Thoracic aorta (tissue), 2 donors: ENCODE measurements at regions not wholly inside any gene's neighbourhood (a gene's known extent, or its start where the extent isn't known, plus 50 kb on each side); places are given as distances from the start of the nearest gene placed in this dataset.

Experiments used
- ATAC-seq: fragments of 150-250 bp; one replicate; pipeline ENCODE4 v1.8.0; 2017; ENCODE audit warnings: low read depth; ENCODE audit not compliant: insufficient number of reproducible peaks, low FRiP score
- DNase-seq: peaks from one replicate; pipeline ENCODE4 v3.0.0-alpha.2; 2020; ENCODE audit warnings: low spot score
- H3K27ac ChIP-seq, 2 donors: fragments of 200-600 bp; sonication (generic); 1 replicate in 1 of 2; 2 replicates in 1 of 2; pipeline ENCODE4 v1.5.1; 2016; ENCODE audit warnings: mild to moderate bottlenecking in 2 of 2, moderate library complexity in 2 of 2
- H3K27me3 ChIP-seq: fragments of 200-600 bp; sonication (generic); replicated peaks from 2 replicates; pipeline ENCODE4 v1.6.0; 2016; ENCODE audit warnings: mild to moderate bottlenecking; ENCODE audit not compliant: insufficient read depth
- H3K36me3 ChIP-seq: fragments of 200-600 bp; sonication (generic); one replicate; pipeline ENCODE4 v1.5.1; 2016
- H3K4me1 ChIP-seq, 2 donors: fragments of 200-600 bp; sonication (generic); 1 replicate in 1 of 2; 2 replicates in 1 of 2; pipeline versions ENCODE4 v1.5.1 to v1.6.0; 2016; ENCODE audit warnings: low read depth in 2 of 2, mild to moderate bottlenecking in 1 of 2; ENCODE audit not compliant: control insufficient read depth in 1 of 2
- H3K4me3 ChIP-seq: fragments of 200-600 bp; sonication (generic); 2 replicates; pipeline ENCODE4 v1.5.1; 2016; ENCODE audit warnings: mild to moderate bottlenecking
- H3K9me3 ChIP-seq: fragments of 200-600 bp; sonication (generic); 2 replicates; pipeline ENCODE4 v1.5.1; 2016
- CTCF ChIP-seq: fragments of 200-600 bp; sonication (generic); IDR thresholded peaks from one replicate; pipeline ENCODE4 v1.5.1; 2019; ENCODE audit warnings: antibody characterized with exemption

DNA sequence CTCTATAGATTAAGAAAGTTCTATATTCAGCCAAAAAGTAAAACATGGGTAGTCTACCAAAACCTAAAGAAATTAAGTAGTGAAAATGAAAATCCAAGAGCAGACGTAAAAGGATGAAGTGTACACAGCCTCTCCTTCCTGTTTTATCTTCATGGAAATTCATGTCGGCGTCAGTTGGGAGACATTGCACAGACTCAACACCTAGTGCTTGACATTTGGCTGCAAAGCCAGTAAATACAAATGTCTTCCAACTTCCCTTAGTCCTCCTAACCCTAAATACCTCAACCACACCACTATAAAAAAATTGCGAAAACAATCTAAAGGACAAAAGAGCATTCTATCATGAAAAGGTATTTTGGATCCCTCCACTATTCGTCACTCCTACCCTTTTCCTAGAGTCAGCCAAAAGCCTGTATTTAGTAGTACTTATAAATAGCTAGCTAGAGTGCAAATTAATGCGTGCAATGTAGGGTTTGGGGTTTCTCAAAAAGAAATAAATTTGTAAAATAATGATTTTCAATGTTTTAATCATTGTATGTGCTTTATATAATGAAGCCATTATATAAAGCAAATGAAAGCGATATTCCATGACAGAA lies 56.4 kb upstream of the TRPC4 start:
- Histone ChIP-seq H3K4me3 (no peak overlapping the region), H3K4me1 (no peaks in the 10 kb centered on the region), H3K27ac (no peak overlapping the region), H3K9me3 (no peaks in the 10 kb centered on the region), H3K27me3 (no peaks in the 10 kb centered on the region), H3K36me3 (no peaks in the 10 kb centered on the region)
- ATAC-seq (no peak), DNase-seq (no peak)
- no peak for TF ChIP-seq CTCF

DNA sequence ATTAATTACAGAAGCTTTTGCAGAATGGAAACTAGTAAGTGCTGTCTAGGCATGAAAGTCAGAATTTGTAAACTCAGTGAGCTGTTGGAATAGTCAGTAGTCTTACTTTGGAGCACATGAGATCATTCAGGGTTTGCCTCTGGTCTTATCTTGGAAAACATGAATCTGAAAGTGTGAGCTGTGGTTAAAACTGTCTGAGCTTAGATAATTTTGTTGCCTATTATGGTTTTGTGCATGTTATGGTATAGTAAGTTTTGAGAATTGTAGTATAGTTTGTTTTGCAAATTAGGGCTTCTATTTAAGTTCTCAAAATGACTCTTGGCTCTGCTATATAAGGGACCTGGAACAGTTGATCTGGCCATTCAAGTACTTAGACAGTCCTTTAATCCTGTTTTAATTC lies 53.7 kb upstream of the TRPC4 start:
- ATAC-seq (no peak), DNase-seq (no peak)
- no peak for TF ChIP-seq CTCF
- Histone ChIP-seq H3K27ac (no peak overlapping the region), H3K9me3 (no peaks in the 10 kb centered on the region), H3K4me3 (no peak overlapping the region), H3K27me3 (no peaks in the 10 kb centered on the region), H3K4me1 (no peaks in the 10 kb centered on the region), H3K36me3 (no peaks in the 10 kb centered on the region)

GRCh38 chr13:37919329-37919880 lies 49.8 kb upstream of the TRPC4 start:
- Histone ChIP-seq H3K9me3 (no peaks in the 10 kb centered on the region), H3K4me1 (no peaks in the 10 kb centered on the region), H3K27me3 (no peaks in the 10 kb centered on the region), H3K36me3 (no peaks in the 10 kb centered on the region), H3K4me3 (peak overlapping the region; percentile 18), H3K27ac (no peak overlapping the region)
- TF ChIP-seq CTCF, result no peak
- ATAC-seq (no peak), DNase-seq (no peak)
